Loucy (cell line): ENCODE measurements at regions not wholly inside any gene's neighbourhood (a gene's known extent, or its start where the extent isn't known, plus 50 kb on each side); places are given as distances from the start of the nearest gene placed in this dataset.

Experiments
- H2AFZ ChIP-seq: fragments of 200-600 bp; sonication (generic); 2 replicates; pipeline ENCODE4 v1.6.0; 2016; ENCODE audit warnings: antibody characterized with exemption, mild to moderate bottlenecking, low read length, moderate library complexity
- H3F3A ChIP-seq: fragments of 200-600 bp; 2 replicates; pipeline ENCODE4 v1.6.0; 2016; ENCODE audit warnings: antibody characterized with exemption, low read depth, mild to moderate bottlenecking
- H3K27me3 ChIP-seq: fragments of 200-600 bp; sonication (generic); 2 replicates; pipeline ENCODE4 v1.6.1; 2014; ENCODE audit warnings: low read length, mild to moderate bottlenecking; ENCODE audit not compliant: insufficient read depth, poor library complexity, severe bottlenecking
- H3K36me3 ChIP-seq: fragments of 200-600 bp; sonication (generic); 2 replicates; pipeline ENCODE4 v1.6.1; 2016; ENCODE audit warnings: low read length; ENCODE audit not compliant: insufficient read depth
- H3K4me1 ChIP-seq: fragments of 200-600 bp; sonication (generic); 2 replicates; pipeline ENCODE4 v1.5.1; 2014; ENCODE audit warnings: low read length, mild to moderate bottlenecking; ENCODE audit not compliant: insufficient read depth, poor library complexity, severe bottlenecking
- H3K4me2 ChIP-seq: fragments of 200-600 bp; sonication (generic); 2 replicates; pipeline ENCODE4 v1.6.0; 2014; ENCODE audit warnings: antibody characterized with exemption, low read length, low read depth, mild to moderate bottlenecking; ENCODE audit not compliant: poor library complexity, severe bottlenecking
- H3K4me3 ChIP-seq: fragments of 200-600 bp; sonication (generic); 2 replicates; pipeline ENCODE4 v1.5.1; 2014; ENCODE audit warnings: low read length, mild to moderate bottlenecking, mixed read lengths; ENCODE audit not compliant: poor library complexity, severe bottlenecking
- H3K79me2 ChIP-seq: fragments of 200-600 bp; sonication (generic); 2 replicates; pipeline ENCODE4 v1.6.1; 2014; ENCODE audit warnings: low read length; ENCODE audit not compliant: insufficient read depth
- H3K9ac ChIP-seq: fragments of 200-600 bp; sonication (generic); 2 replicates; pipeline ENCODE4 v1.6.0; 2014; ENCODE audit warnings: mild to moderate bottlenecking, low read depth, low read length, moderate library complexity; ENCODE audit not compliant: poor library complexity, severe bottlenecking
- H3K9me2 ChIP-seq: fragments of 200-600 bp; sonication (generic); replicated peaks from 2 replicates; pipeline ENCODE4 v1.6.1; 2016; ENCODE audit warnings: low read depth, low read length, mixed read lengths
- H3K9me3 ChIP-seq: fragments of 200-600 bp; sonication (generic); 2 replicates; pipeline ENCODE4 v1.6.1; 2014; ENCODE audit warnings: mild to moderate bottlenecking, antibody characterized with exemption, low read length, low read depth; ENCODE audit not compliant: insufficient read depth
- H4K20me1 ChIP-seq: fragments of 200-600 bp; sonication (generic); 2 replicates; pipeline ENCODE4 v1.6.0; 2014; ENCODE audit warnings: antibody characterized with exemption, low read length, mild to moderate bottlenecking; ENCODE audit not compliant: insufficient read depth, poor library complexity, severe bottlenecking
- CTCF ChIP-seq: fragments of 200-600 bp; sonication (generic); conservative IDR thresholded peaks from 2 replicates; pipeline ENCODE4 v1.5.1; 2014; ENCODE audit warnings: mild to moderate bottlenecking, antibody characterized with exemption, low read length
- EZH2phosphoT487 ChIP-seq: fragments of 200-600 bp; IDR thresholded peaks from 2 replicates; pipeline ENCODE4 v1.6.1; 2018; ENCODE audit warnings: antibody characterized with exemption, mild to moderate bottlenecking, moderate library complexity, borderline replicate concordance

DNA sequence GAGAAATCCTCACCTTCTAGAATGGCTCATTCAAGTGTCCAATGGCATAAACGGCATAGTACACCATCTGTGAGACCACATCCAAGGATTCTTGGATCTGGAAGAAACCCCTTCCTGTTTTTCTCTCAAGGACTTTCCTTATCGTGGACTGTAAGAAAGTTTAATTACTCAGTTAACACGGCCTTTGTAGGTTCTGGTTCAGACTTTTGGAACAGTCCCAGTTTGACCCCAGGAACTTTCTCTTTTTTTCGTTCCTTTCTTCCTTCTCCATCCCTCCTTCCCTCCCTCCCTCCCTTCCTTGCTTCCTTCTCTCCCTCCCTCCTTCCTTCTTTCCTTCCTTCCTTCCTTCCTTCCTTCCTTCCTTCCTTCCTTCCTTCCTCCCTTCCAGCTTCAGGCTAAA lies 343.5 kb upstream of the SMIM31 start:
- H3K4me3 ChIP-seq, result no peak overlapping the region
- H3K9me3 ChIP-seq, result no peaks in the 10 kb centered on the region
- H3K9ac ChIP-seq, result no peak overlapping the region
- no peaks in the 10 kb centered on the region for H3K9me2 ChIP-seq
- H3K79me2 ChIP-seq, result no peaks in the 10 kb centered on the region
- no peaks in the 10 kb centered on the region for H3K4me1 ChIP-seq
- H2AFZ ChIP-seq, result no peak overlapping the region
- H3K27me3 ChIP-seq, result no peaks in the 10 kb centered on the region
- no peaks in the 10 kb centered on the region for H3F3A ChIP-seq
- TF ChIP-seq CTCF (no peak), EZH2phosphoT487 (no peak)
- no peaks in the 10 kb centered on the region for H4K20me1 ChIP-seq
- no peaks in the 10 kb centered on the region for H3K36me3 ChIP-seq
- H3K4me2 ChIP-seq, result no peak overlapping the region

DNA sequence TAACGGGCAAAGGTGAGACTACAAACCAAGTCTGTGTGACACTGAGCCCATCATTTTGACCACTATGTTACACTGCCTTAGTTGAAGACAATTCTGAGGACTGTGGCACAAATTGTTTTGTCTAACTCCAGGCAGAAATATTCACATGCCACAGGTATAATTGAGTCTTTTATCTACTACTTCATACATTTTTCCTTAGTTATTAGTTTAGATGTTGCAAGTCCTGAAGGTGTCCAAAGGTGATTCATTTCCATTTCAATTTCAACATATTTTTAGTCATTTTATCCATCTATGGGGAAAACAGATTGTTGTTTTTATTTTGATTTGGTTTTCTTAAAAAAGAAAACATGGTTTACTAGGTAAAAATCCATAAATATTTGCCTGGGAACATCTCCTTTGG lies 341.7 kb upstream of the SMIM31 start:
- no peaks in the 10 kb centered on the region for H3K27me3 ChIP-seq
- H2AFZ ChIP-seq, result no peak overlapping the region
- no peak overlapping the region for H3K9ac ChIP-seq
- no peaks in the 10 kb centered on the region for H3K9me3 ChIP-seq
- H3K9me2 ChIP-seq, result no peaks in the 10 kb centered on the region
- no peaks in the 10 kb centered on the region for H3F3A ChIP-seq
- no peak for TF ChIP-seq EZH2phosphoT487
- no peak for TF ChIP-seq CTCF
- H3K79me2 ChIP-seq, result no peaks in the 10 kb centered on the region
- no peak overlapping the region for H3K4me3 ChIP-seq
- H3K4me1 ChIP-seq, result no peaks in the 10 kb centered on the region
- no peaks in the 10 kb centered on the region for H3K36me3 ChIP-seq
- H3K4me2 ChIP-seq, result no peak overlapping the region
- H4K20me1 ChIP-seq, result no peaks in the 10 kb centered on the region

- no peak overlapping the region for H3K9ac ChIP-seq
- no peaks in the 10 kb centered on the region for H3F3A ChIP-seq
- no peaks in the 10 kb centered on the region for H4K20me1 ChIP-seq
- H2AFZ ChIP-seq, result no peak overlapping the region
- H3K4me3 ChIP-seq, result no peak overlapping the region
- H3K9me2 ChIP-seq, result no peaks in the 10 kb centered on the region
- no peaks in the 10 kb centered on the region for H3K9me3 ChIP-seq
- no peaks in the 10 kb centered on the region for H3K4me1 ChIP-seq
- no peaks in the 10 kb centered on the region for H3K36me3 ChIP-seq
- H3K4me2 ChIP-seq, result no peak overlapping the region
- TF ChIP-seq EZH2phosphoT487 (no peak), CTCF (no peak)
- H3K79me2 ChIP-seq, result no peaks in the 10 kb centered on the region
- no peaks in the 10 kb centered on the region for H3K27me3 ChIP-seq
These were observed 340.2 kb upstream of the SMIM31 start for GRCh38 chr4:164413743-164414142.
